HUES48 (cell line): ENCODE measurements at regions not wholly inside any gene's neighbourhood (a gene's known extent, or its start where the extent isn't known, plus 50 kb on each side); places are given as distances from the start of the nearest gene placed in this dataset.

Experiments
- H3K27ac ChIP-seq: one replicate; pipeline ENCODE4 v1.7.0; 2013; ENCODE audit warnings: low read depth, low read length, inconsistent platforms
- H3K27me3 ChIP-seq: 2 replicates; pipeline ENCODE4 v1.6.1; 2013; ENCODE audit warnings: mild to moderate bottlenecking, low read length; ENCODE audit not compliant: control insufficient read depth, insufficient read depth
- H3K36me3 ChIP-seq: 2 replicates; pipeline ENCODE4 v1.6.1; 2013; ENCODE audit warnings: low read length; ENCODE audit not compliant: control insufficient read depth, insufficient read depth
- H3K4me1 ChIP-seq: 2 replicates; pipeline ENCODE4 v1.6.1; 2013; ENCODE audit warnings: mild to moderate bottlenecking, low read length; ENCODE audit not compliant: control insufficient read depth, insufficient read depth
- H3K4me3 ChIP-seq: 2 replicates; pipeline ENCODE4 v1.5.1; 2013; ENCODE audit warnings: mild to moderate bottlenecking, low read depth, low read length
- H3K9ac ChIP-seq: 2 replicates; pipeline ENCODE4 v1.6.1; 2013; ENCODE audit warnings: mild to moderate bottlenecking, low read depth, low read length, moderate library complexity
- H3K9me3 ChIP-seq: 2 replicates; pipeline ENCODE4 v1.6.1; 2013; ENCODE audit warnings: low read length; ENCODE audit not compliant: control insufficient read depth, insufficient read depth

DNA sequence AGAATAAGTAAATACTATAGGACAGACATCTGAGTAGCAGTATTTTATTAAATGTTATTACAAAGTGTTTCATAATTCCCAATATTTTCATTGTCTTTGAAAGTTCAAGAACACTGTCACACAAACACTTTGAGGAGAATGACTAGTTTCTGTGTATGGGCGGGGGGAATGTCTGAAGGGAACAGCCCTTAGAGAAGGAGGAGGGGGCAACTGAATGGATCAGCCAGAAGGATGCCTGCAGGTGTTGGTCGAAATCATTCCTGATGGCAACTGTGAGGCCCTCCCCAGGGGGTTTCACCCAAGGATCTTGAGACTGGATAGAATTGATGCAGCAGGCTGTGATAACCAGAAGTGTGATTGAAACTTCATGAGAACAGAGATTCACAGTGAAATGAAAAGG, 223.2 kb upstream of the C1orf87 start:
- H3K36me3 ChIP-seq = no peaks in the 10 kb centered on the region
- no peak overlapping the region for H3K27ac ChIP-seq
- H3K9ac ChIP-seq = no peak overlapping the region
- no peaks in the 10 kb centered on the region for H3K27me3 ChIP-seq
- H3K9me3 ChIP-seq = no peaks in the 10 kb centered on the region
- H3K4me3 ChIP-seq = no peak overlapping the region
- no peaks in the 10 kb centered on the region for H3K4me1 ChIP-seq

DNA sequence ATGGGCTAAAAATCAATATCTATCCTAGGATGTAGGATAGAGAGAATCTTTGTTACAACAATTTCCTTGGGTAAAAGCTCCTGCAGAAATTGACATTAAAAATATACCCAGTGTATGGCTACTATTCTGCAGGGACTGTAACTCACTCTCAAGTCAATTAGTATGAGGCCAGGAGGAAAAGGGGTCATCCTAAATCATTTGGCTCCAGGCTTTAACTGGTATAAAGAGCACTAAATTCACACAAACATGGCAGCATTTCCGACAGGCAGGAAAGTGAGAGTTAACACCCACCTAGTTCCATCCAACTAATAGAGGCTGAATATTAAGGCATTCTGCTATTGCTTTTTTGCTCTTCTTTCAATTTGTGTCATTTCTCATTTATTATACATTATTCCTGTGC, 218.6 kb upstream of the C1orf87 start:
- Histone ChIP-seq H3K27me3 (no peaks in the 10 kb centered on the region), H3K9ac (no peak overlapping the region), H3K36me3 (no peaks in the 10 kb centered on the region), H3K9me3 (no peaks in the 10 kb centered on the region), H3K27ac (no peak overlapping the region), H3K4me1 (no peaks in the 10 kb centered on the region), H3K4me3 (no peak overlapping the region)

DNA sequence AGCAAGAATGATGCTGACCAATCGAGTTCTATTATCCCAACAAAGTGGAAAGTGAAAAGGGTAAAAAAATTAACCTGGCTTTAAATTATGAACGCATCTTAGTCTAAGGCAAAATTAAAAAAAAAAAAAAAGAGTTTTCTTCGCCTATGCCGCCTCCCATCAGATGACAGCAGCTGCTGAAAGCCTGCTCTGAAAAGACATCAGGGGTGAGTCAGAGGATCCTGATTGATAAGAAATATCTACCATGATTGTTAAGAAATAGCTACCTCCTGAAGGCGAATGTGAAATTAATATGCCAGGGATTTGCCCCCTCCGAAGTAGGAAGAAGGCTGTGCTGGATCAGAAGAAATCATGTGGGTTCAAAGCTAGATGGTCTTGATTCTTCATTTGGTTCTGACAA, 216.8 kb upstream of the C1orf87 start:
- Histone ChIP-seq H3K4me3 (no peak overlapping the region), H3K9ac (no peak overlapping the region), H3K27ac (no peak overlapping the region), H3K4me1 (no peaks in the 10 kb centered on the region), H3K27me3 (no peaks in the 10 kb centered on the region), H3K9me3 (no peaks in the 10 kb centered on the region), H3K36me3 (no peaks in the 10 kb centered on the region)

DNA sequence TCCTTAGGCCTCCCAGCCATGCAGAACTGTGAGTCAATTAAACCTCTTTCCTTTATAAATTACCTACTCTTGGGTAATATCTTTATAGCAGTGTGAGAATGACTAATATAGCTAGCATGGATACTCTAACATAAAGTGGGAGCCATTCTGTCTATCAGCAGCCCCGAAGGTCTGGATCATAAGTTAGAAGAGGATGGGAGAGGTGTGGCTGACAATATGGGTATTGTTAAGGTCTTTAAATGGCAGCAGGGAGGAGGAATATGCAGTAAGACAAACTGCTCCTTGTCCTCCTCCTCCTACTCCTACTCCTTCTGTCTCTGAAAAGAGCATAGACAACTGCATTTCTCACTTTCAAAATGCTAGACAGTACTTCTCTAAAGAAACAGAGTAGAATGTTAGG, 214.0 kb upstream of the C1orf87 start:
- H3K9me3 ChIP-seq = no peaks in the 10 kb centered on the region
- no peak overlapping the region for H3K9ac ChIP-seq
- no peaks in the 10 kb centered on the region for H3K4me1 ChIP-seq
- no peaks in the 10 kb centered on the region for H3K27me3 ChIP-seq
- H3K36me3 ChIP-seq = no peaks in the 10 kb centered on the region
- no peak overlapping the region for H3K27ac ChIP-seq
- H3K4me3 ChIP-seq = no peak overlapping the region

DNA sequence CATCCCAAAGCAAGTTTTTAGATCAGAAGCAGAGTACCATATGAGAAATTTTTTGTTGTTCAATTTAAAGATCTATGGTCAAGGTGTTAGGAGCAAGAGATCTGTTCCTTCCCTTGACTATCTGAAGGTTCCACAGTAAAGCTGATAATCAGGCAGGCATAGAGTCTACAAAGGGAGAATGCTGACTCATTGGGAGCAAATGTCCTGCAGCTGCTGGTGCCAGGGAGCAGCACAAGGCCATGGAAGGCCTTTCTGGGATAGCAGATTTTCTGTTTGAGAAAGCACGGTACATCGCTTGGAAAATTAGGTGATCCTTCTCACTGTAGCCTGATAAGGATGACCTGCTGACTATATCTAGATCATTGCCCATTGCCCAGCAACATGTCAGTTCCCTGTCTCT, 210.1 kb upstream of the C1orf87 start:
- no peaks in the 10 kb centered on the region for H3K27me3 ChIP-seq
- no peaks in the 10 kb centered on the region for H3K36me3 ChIP-seq
- no peak overlapping the region for H3K4me3 ChIP-seq
- H3K9ac ChIP-seq = no peak overlapping the region
- peaks cover 10% of the 10 kb centered on the region; the same call in 1 of the 2 replicates for H3K4me1 ChIP-seq
- no peaks in the 10 kb centered on the region for H3K9me3 ChIP-seq
- no peak overlapping the region for H3K27ac ChIP-seq

DNA sequence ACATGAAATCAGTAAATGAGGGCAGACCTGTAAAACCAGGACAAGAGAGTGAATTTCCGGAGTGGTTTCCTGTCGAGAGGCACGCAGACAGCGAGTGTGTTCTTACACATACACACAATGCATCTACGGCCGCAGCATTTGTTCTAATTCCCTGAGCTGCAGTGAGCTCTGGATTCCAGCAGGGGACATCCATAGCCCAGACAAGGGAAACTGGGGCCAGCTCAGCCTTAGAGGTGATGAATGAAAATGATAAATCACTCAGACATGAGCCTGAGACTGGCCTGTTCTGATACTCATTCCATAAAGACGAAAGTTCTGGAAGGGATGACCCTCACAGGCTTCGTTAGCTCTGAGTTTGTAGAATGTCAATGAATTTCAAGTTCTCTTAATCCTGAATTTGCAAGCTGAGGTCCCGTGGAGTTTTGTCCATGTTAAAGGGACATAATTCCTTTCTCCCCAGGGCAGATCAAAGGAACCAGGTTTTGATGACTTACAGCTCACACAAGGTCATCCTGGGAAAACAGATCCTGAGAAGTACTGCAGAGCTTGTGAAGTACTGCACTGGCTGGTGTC, 207.9 kb upstream of the C1orf87 start:
- Histone ChIP-seq H3K4me3 (no peak overlapping the region), H3K9ac (no peak overlapping the region; the same call in 1 of the 2 replicates), H3K4me1 (peaks cover 10% of the 10 kb centered on the region; the same call in 1 of the 2 replicates), H3K27ac (no peak overlapping the region), H3K9me3 (no peaks in the 10 kb centered on the region), H3K27me3 (no peaks in the 10 kb centered on the region), H3K36me3 (no peaks in the 10 kb centered on the region)

DNA sequence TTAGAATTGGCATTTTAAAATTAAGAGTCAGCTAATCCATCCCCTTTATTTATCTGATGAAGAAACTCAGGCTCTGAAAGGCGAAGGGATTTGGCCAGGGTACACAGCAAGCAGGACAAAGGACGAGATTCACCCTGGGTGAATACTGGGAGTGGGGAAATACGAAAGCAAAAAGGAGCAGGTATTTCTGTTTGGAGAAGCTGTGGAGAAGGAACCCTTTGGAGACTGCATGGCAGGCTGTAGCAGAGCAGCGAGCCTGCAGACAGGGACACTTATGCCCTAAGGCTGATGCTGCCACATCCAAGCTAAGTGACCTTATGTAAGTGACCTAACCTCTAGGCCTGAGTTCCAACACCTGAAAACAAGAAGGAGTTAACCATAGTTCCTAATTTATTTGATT, 207.2 kb upstream of the C1orf87 start:
- Histone ChIP-seq H3K9me3 (no peaks in the 10 kb centered on the region), H3K9ac (no peak overlapping the region; the same call in 1 of the 2 replicates), H3K4me3 (no peak overlapping the region), H3K27ac (no peak overlapping the region), H3K4me1 (peaks cover 10% of the 10 kb centered on the region; the same call in 1 of the 2 replicates), H3K27me3 (no peaks in the 10 kb centered on the region), H3K36me3 (no peaks in the 10 kb centered on the region)

DNA sequence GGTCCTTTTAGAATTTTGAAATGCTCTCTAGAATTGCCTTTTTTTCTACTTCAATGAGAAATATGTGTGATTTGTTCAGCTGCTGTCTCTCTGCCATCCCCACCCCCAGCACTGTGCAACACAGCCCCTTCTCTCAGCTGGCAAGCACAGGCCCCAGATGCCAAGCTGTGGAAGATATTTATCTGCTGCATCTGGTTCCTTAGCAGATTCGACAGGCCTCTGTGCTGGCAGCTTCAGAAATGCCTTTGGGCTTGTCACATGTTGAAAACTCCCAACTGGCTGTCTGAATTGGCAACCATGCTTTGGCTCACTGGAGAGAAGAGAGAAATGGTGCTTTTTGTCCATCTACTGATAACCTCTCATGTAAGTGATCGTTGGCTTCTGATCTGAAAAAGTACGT, 206.7 kb upstream of the C1orf87 start:
- Histone ChIP-seq H3K4me1 (peaks cover 10% of the 10 kb centered on the region; the same call in 1 of the 2 replicates), H3K9ac (no peak overlapping the region), H3K36me3 (no peaks in the 10 kb centered on the region), H3K4me3 (no peak overlapping the region), H3K27ac (no peak overlapping the region), H3K9me3 (no peaks in the 10 kb centered on the region), H3K27me3 (no peaks in the 10 kb centered on the region)

DNA sequence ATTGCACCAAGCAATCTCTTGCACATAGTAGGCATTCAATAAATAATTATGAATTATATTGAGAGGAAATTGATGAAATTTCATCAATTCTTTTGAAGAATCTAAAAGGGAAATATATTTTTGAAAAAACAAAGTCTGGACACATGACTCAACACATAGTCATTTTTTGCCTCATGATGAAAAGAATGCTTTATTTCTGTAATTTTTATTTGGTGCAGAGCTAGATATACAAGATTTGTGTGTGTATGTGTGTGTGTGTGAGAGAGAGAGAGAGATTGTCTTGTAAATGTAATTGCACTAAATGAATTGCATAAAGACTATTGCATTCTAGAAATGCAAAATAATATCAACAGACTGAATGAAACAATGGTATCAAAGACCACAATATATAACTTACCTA, 206.2 kb upstream of the C1orf87 start:
- no peak overlapping the region for H3K27ac ChIP-seq
- H3K4me3 ChIP-seq = no peak overlapping the region
- H3K36me3 ChIP-seq = no peaks in the 10 kb centered on the region
- peaks cover 10% of the 10 kb centered on the region; the same call in 1 of the 2 replicates for H3K4me1 ChIP-seq
- H3K9ac ChIP-seq = no peak overlapping the region
- no peaks in the 10 kb centered on the region for H3K9me3 ChIP-seq
- no peaks in the 10 kb centered on the region for H3K27me3 ChIP-seq

DNA sequence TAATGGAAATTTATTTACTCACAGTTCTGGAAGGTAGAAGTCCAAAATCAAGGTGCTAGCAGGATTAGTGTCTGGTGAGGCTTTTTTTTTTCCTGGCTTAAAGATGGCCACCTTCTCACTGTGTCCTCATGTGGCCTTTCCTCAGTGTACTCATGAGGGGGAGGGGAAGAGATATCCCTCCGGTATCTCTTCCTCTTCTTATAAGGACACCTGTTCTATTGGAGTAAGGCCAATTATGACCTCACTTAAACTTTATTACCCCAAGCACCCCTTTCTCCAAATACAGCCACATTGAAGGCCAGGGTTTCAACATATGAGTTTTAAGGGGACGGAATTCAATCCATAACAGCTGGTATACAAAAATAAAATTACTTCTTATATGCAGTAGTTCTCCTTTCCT, 203.7 kb upstream of the C1orf87 start:
- peaks cover 10% of the 10 kb centered on the region; the same call in 1 of the 2 replicates for H3K4me1 ChIP-seq
- no peak overlapping the region for H3K27ac ChIP-seq
- H3K9ac ChIP-seq = no peak overlapping the region
- H3K27me3 ChIP-seq = no peaks in the 10 kb centered on the region
- H3K9me3 ChIP-seq = no peaks in the 10 kb centered on the region
- H3K4me3 ChIP-seq = no peak overlapping the region
- H3K36me3 ChIP-seq = no peaks in the 10 kb centered on the region

DNA sequence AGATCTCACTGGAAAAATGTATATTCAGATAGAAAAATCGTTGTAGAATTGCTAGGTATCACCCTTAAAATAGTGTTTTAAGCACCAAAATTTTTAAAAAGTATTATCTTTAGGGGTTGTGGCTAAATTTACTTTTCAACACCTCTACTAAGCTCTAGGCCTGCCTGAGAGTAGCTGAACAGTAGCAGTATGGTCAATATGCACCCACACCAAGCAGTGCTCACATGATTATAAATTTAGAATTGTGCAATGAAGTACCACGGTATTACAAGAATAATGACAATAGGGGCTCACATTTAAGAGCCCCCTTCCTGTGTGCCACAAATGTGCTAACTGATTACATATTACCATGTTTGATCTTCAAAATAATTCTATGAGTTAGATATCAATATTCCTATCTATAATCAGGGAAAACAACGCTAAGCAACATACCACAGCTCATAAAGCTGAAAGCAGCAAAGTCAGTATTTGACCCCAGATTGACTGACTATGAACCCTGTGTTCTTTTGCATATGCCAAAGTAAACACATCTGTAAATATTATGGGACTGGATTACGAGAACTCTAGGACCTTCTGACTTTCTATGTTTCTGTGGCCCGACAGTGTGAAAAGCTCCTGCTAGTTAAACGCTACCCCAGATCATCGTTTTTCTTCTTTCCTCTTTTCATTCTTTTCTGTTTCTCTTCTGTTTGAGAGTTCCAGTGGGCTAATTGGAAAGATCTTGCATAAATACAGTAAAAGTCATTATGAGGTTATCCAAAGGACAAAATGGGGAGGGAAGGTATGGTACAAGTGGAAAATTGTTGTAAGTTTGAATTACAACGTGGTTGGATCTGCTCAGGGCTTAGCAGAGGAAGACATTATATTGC, 201.1 kb upstream of the C1orf87 start:
- H3K27ac ChIP-seq = no peak overlapping the region
- no peak overlapping the region for H3K9ac ChIP-seq
- H3K9me3 ChIP-seq = no peaks in the 10 kb centered on the region
- no peaks in the 10 kb centered on the region for H3K4me1 ChIP-seq
- H3K27me3 ChIP-seq = no peaks in the 10 kb centered on the region
- H3K4me3 ChIP-seq = no peak overlapping the region
- no peaks in the 10 kb centered on the region for H3K36me3 ChIP-seq
